ENCODE measurements at regions not wholly inside any gene's neighbourhood (a gene's known extent, or its start where the extent isn't known, plus 50 kb on each side); places are given as distances from the start of the nearest gene placed in this dataset.

DNA sequence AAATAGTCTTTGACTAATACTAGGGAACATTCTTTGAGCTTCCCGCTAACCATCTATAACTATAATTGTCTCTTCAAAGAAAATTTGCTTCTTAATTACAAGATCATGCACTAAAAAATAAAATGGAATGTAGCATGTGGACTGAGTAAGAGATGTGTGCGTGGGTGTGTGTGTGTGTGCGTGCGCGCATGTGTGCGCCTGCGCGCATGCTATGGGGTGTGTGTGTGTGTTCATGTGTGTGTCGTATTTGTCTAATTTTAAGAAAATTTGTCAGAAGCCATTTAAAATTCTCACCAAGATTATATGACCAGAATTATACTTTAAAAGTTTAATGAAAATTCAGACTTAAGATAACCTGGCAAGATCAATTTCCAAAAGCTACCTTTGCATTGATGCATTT is 593.0 kb downstream of the ACTL7B start:
- no peak for TF ChIP-seq REST (IDR thresholded peaks at IDR 0.05)
- no peak for TF ChIP-seq CTCF (IDR thresholded peaks at IDR 0.05; ENCODE audit: low read depth, low read length, missing input control)
- no peak for TF ChIP-seq JUND (IDR thresholded peaks at IDR 0.05)
- TF ChIP-seq, protein P1, sequence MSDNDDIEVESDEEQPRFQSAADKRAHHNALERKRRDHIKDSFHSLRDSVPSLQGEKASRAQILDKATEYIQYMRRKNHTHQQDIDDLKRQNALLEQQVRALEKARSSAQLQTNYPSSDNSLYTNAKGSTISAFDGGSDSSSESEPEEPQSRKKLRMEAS (IDR thresholded peaks at IDR 0.05) = no peak
- no peak for TF ChIP-seq HNF4A (conservative IDR thresholded peaks at IDR 0.05)
- no peak for TF ChIP-seq TAF1 (conservative IDR thresholded peaks at IDR 0.05)
- no peak for TF ChIP-seq SP1 (IDR thresholded peaks at IDR 0.05)
- TF ChIP-seq RAD21 (IDR thresholded peaks at IDR 0.05) = no peak
- TF ChIP-seq, protein P2, sequence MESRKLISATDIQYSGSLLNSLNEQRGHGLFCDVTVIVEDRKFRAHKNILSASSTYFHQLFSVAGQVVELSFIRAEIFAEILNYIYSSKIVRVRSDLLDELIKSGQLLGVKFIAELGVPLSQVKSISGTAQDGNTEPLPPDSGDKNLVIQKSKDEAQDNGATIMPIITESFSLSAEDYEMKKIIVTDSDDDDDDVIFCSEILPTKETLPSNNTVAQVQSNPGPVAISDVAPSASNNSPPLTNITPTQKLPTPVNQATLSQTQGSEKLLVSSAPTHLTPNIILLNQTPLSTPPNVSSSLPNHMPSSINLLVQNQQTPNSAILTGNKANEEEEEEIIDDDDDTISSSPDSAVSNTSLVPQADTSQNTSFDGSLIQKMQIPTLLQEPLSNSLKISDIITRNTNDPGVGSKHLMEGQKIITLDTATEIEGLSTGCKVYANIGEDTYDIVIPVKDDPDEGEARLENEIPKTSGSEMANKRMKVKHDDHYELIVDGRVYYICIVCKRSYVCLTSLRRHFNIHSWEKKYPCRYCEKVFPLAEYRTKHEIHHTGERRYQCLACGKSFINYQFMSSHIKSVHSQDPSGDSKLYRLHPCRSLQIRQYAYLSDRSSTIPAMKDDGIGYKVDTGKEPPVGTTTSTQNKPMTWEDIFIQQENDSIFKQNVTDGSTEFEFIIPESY (IDR thresholded peaks at IDR 0.05) = no peak
- TF ChIP-seq ATF3 (IDR thresholded peaks at IDR 0.05) = no peak
- TF ChIP-seq FOXA1 (IDR thresholded peaks at IDR 0.05) = no peak
- TF ChIP-seq YY1 (IDR thresholded peaks at IDR 0.05) = no peak
- TF ChIP-seq GABPA (IDR thresholded peaks at IDR 0.05 in 1 of 2, conservative IDR thresholded peaks at IDR 0.05 in 1 of 2) = no peak
